Thoracic aorta (tissue), 2 donors: ENCODE measurements at regions not wholly inside any gene's neighbourhood (a gene's known extent, or its start where the extent isn't known, plus 50 kb on each side); places are given as distances from the start of the nearest gene placed in this dataset.

ENCODE experiments used
- ATAC-seq: fragments of 150-250 bp; one replicate; pipeline ENCODE4 v1.8.0; 2017; ENCODE audit warnings: low read depth; ENCODE audit not compliant: insufficient number of reproducible peaks, low FRiP score
- DNase-seq: peaks from one replicate; pipeline ENCODE4 v3.0.0-alpha.2; 2020; ENCODE audit warnings: low spot score
- H3K27ac ChIP-seq, 2 donors: fragments of 200-600 bp; sonication (generic); 1 replicate in 1 of 2; 2 replicates in 1 of 2; pipeline ENCODE4 v1.5.1; 2016; ENCODE audit warnings: mild to moderate bottlenecking in 2 of 2, moderate library complexity in 2 of 2
- H3K27me3 ChIP-seq: fragments of 200-600 bp; sonication (generic); replicated peaks from 2 replicates; pipeline ENCODE4 v1.6.0; 2016; ENCODE audit warnings: mild to moderate bottlenecking; ENCODE audit not compliant: insufficient read depth
- H3K36me3 ChIP-seq: fragments of 200-600 bp; sonication (generic); one replicate; pipeline ENCODE4 v1.5.1; 2016
- H3K4me1 ChIP-seq, 2 donors: fragments of 200-600 bp; sonication (generic); 1 replicate in 1 of 2; 2 replicates in 1 of 2; pipeline versions ENCODE4 v1.5.1 to v1.6.0; 2016; ENCODE audit warnings: low read depth in 2 of 2, mild to moderate bottlenecking in 1 of 2; ENCODE audit not compliant: control insufficient read depth in 1 of 2
- H3K4me3 ChIP-seq: fragments of 200-600 bp; sonication (generic); 2 replicates; pipeline ENCODE4 v1.5.1; 2016; ENCODE audit warnings: mild to moderate bottlenecking
- H3K9me3 ChIP-seq: fragments of 200-600 bp; sonication (generic); 2 replicates; pipeline ENCODE4 v1.5.1; 2016
- TF ChIP-seq, protein P1 (sequence below): fragments of 200-600 bp; sonication (generic); IDR thresholded peaks from one replicate; pipeline ENCODE4 v1.5.1; 2019; ENCODE audit warnings: antibody characterized with exemption

- Histone ChIP-seq H3K9me3 (no peaks in the 10 kb centered on the region), H3K4me1 (no peaks in the 10 kb centered on the region), H3K27me3 (no peaks in the 10 kb centered on the region), H3K36me3 (no peaks in the 10 kb centered on the region), H3K27ac (no peak overlapping the region), H3K4me3 (no peak overlapping the region)
- no peak for DNase-seq
- ATAC-seq, result no peak
- TF ChIP-seq, protein P1, sequence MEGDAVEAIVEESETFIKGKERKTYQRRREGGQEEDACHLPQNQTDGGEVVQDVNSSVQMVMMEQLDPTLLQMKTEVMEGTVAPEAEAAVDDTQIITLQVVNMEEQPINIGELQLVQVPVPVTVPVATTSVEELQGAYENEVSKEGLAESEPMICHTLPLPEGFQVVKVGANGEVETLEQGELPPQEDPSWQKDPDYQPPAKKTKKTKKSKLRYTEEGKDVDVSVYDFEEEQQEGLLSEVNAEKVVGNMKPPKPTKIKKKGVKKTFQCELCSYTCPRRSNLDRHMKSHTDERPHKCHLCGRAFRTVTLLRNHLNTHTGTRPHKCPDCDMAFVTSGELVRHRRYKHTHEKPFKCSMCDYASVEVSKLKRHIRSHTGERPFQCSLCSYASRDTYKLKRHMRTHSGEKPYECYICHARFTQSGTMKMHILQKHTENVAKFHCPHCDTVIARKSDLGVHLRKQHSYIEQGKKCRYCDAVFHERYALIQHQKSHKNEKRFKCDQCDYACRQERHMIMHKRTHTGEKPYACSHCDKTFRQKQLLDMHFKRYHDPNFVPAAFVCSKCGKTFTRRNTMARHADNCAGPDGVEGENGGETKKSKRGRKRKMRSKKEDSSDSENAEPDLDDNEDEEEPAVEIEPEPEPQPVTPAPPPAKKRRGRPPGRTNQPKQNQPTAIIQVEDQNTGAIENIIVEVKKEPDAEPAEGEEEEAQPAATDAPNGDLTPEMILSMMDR, result no peak
Observed at GRCh38 chr9:108526518-108526917, 329.3 kb downstream of the ACTL7B start.

DNA sequence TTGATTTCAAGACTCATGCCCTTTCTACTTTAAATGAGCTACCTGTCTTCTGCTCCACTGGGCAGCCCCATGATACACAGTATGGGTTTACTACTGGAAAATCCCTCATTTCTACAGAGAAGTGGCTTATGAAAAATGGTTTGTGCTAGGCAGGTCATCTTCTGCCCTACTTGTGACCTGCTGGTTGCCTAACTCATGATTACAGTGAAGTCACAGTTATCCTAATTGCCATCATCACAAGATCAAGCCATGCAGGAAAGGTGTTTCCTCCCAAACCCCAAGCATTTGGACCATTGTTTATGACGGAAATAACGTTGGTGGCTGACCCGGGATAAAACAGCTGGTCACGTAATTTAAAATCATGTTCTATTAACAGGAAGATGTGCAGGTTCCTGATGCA is 330.6 kb downstream of the ACTL7B start:
- no peaks in the 10 kb centered on the region for H3K27me3 ChIP-seq
- no peaks in the 10 kb centered on the region for H3K9me3 ChIP-seq
- no peak overlapping the region for H3K27ac ChIP-seq
- TF ChIP-seq, protein P1, result no peak
- H3K36me3 ChIP-seq, result no peaks in the 10 kb centered on the region
- DNase-seq, result no peak
- H3K4me1 ChIP-seq, result peaks cover 0 to 2% of the 10 kb centered on the region in 2 donors
- ATAC-seq, result no peak
- H3K4me3 ChIP-seq, result no peak overlapping the region

- DNase-seq (no peak), ATAC-seq (no peak)
- Histone ChIP-seq H3K4me3 (no peak overlapping the region), H3K4me1 (peaks cover 0 to 2% of the 10 kb centered on the region in 2 donors), H3K36me3 (no peaks in the 10 kb centered on the region), H3K27me3 (no peaks in the 10 kb centered on the region), H3K9me3 (no peaks in the 10 kb centered on the region), H3K27ac (no peak overlapping the region)
- TF ChIP-seq, protein P1, result no peak
Observed at GRCh38 chr9:108521063-108521590, 334.7 kb downstream of the ACTL7B start.

DNA sequence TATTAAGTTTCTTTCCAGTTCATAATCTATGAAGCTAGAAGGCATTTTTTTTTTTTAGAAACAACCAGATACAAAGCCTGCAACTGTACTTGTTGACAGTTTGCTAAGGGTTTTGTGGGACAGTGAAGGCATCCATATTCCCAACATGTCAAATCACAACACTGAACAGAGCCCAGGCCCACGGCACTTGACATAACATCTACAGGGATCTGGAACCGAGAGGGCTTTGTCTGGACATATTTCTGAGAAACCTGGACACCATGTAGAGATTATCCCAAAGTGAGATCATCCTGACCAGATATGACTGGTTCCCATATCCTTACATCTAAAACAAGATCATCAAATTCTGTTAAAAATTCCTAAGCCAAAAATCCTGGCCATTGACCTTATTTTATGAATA is 336.3 kb downstream of the ACTL7B start:
- TF ChIP-seq, protein P1, result no peak
- Histone ChIP-seq H3K36me3 (no peaks in the 10 kb centered on the region), H3K4me3 (no peak overlapping the region), H3K4me1 (peaks cover 0 to 2% of the 10 kb centered on the region in 2 donors), H3K27me3 (no peaks in the 10 kb centered on the region), H3K9me3 (no peaks in the 10 kb centered on the region), H3K27ac (no peak overlapping the region)
- ATAC-seq (no peak), DNase-seq (no peak)

DNA sequence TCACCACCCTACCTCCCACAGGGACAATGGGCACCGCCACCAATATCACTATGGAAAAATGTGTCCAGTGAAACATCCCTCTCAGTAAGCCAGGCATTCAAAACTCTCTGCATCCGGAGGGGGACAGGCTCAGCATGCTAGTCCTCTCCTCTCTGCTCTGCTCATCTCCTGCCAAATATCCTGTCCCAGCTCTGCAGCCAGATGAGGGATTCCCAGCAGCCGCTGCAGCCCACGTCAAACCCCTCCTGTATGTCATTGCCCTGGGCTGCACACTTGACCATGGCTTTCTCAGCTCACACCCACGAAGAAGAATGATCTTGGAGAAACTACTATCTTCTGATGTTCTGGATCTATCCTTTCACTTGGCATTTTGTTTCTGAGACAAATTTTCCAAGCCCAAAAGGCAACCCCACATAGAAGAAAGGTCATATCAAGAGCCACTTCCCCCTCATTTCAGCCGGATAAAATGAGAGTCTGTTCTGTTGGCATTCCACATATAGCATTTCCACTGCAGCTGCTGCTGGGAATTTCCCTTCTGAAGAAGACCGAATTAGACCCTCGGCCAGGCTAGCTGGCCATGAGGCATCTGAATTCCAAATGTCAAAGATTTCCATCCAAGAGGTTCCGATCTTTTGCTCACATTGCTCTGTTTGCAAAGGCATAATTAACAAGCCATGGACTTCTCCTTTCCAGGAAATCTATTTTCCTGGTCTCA is 338.0 kb downstream of the ACTL7B start:
- no peak for ATAC-seq
- Histone ChIP-seq H3K9me3 (no peaks in the 10 kb centered on the region), H3K36me3 (no peaks in the 10 kb centered on the region), H3K4me1 (peaks cover 0 to 2% of the 10 kb centered on the region in 2 donors), H3K27ac (no peak overlapping the region), H3K4me3 (no peak overlapping the region), H3K27me3 (no peaks in the 10 kb centered on the region)
- no peak for DNase-seq
- TF ChIP-seq, protein P1, result no peak
